H1 (cell line): ENCODE measurements at regions not wholly inside any gene's neighbourhood (a gene's known extent, or its start where the extent isn't known, plus 50 kb on each side); places are given as distances from the start of the nearest gene placed in this dataset.

ENCODE experiments used
- CTCF ChIA-PET: fragments of 300-600 bp; sonication (Branson Sonifier 250); formaldehyde crosslinking; loops from one replicate; lab custom pipeline; 2021; ENCODE audit not compliant: partially characterized antibody; lab: Charles Lee
- POLR2A ChIA-PET: fragments of 300-600 bp; sonication (Branson Sonifier 250); formaldehyde crosslinking; loops from one replicate; lab custom pipeline; 2021; ENCODE audit warnings: inconsistent platforms; ENCODE audit not compliant: partially characterized antibody; lab: Charles Lee
- DNase-seq, 2 experiments: peaks; one replicate each; pipeline versions ENCODE4 v3.0.0 to v3.0.0-alpha.2; 2010 to 2022; ENCODE audit warnings: low spot score in 2 of 2, low read depth in 1 of 2, mixed read lengths in 1 of 2
- FAIRE-seq: peaks from 2 replicates; lab custom pipeline; 2011; peaks lifted over from hg19 to GRCh38; lab: Jason Lieb, UNC
- H2AFZ ChIP-seq: 2 replicates; pipeline ENCODE4 v1.8.1; 2012; ENCODE audit warnings: low read length, inconsistent platforms
- H2AK5ac ChIP-seq: 2 replicates; pipeline ENCODE4 v1.6.1; 2013; ENCODE audit warnings: low read depth, low read length
- H2BK120ac ChIP-seq: replicated peaks from 2 replicates; pipeline ENCODE3; 2013; ENCODE audit warnings: low read depth, low read length, inconsistent platforms
- H2BK12ac ChIP-seq: 2 replicates; pipeline ENCODE4 v1.6.1; 2013; ENCODE audit warnings: low read depth, low read length
- H2BK15ac ChIP-seq: 2 replicates; pipeline ENCODE4 v1.6.1; 2013; ENCODE audit warnings: low read length
- H2BK20ac ChIP-seq: 2 replicates; pipeline ENCODE4 v1.6.1; 2013; ENCODE audit warnings: low read length
- H2BK5ac ChIP-seq: 2 replicates; pipeline ENCODE4 v1.6.1; 2013; ENCODE audit warnings: low read depth, low read length
- H3K14ac ChIP-seq: 2 replicates; pipeline ENCODE4 v1.6.1; 2013; ENCODE audit warnings: inconsistent platforms; ENCODE audit not compliant: insufficient read length
- H3K18ac ChIP-seq: 2 replicates; pipeline ENCODE4 v1.6.1; 2013; ENCODE audit warnings: low read length; ENCODE audit errors: extremely low read depth
- H3K23ac ChIP-seq: 2 replicates; pipeline ENCODE4 v1.6.1; 2013; ENCODE audit warnings: inconsistent platforms; ENCODE audit not compliant: insufficient read length
- H3K23me2 ChIP-seq: 2 replicates; pipeline ENCODE4 v1.6.1; 2013; ENCODE audit warnings: low read depth, low read length
- H3K27ac ChIP-seq: 2 replicates; pipeline ENCODE4 v1.6.1; 2011; ENCODE audit warnings: low read depth, low read length, inconsistent platforms
- H3K27me3 ChIP-seq, 4 experiments: replicated peaks in 1 of 4; 1 replicate in 1 of 4; 2 replicates in 3 of 4; pipeline versions ENCODE4 v1.6.1 to v1.8.1; 2011 to 2013; ENCODE audit warnings: low read length in 3 of 4, mild to moderate bottlenecking in 3 of 4, inconsistent platforms in 2 of 4, mixed read lengths in 2 of 4, moderate library complexity in 1 of 4; ENCODE audit not compliant: control insufficient read depth in 3 of 4, insufficient read depth in 3 of 4; ENCODE audit errors: extremely low read depth in 1 of 4
- H3K36me3 ChIP-seq, 4 experiments: 2 replicates each; pipeline versions ENCODE4 v1.6.1 to v1.8.1; 2011 to 2013; ENCODE audit warnings: mild to moderate bottlenecking in 4 of 4, low read length in 3 of 4, moderate library complexity in 2 of 4, control low read depth in 1 of 4, inconsistent platforms in 1 of 4; ENCODE audit not compliant: insufficient read depth in 4 of 4, control insufficient read depth in 2 of 4
- H3K4ac ChIP-seq: replicated peaks from 2 replicates; pipeline ENCODE3; 2013; ENCODE audit warnings: low read length, low read depth, mixed read lengths, inconsistent platforms; ENCODE audit not compliant: insufficient read length
- H3K4me1 ChIP-seq, 4 experiments: replicated peaks in 1 of 4; 1 replicate in 1 of 4; 2 replicates in 3 of 4; pipeline versions ENCODE4 v1.6.1 to v1.8.1; 2011 to 2013; ENCODE audit warnings: low read length in 3 of 4, inconsistent platforms in 2 of 4, mixed read lengths in 1 of 4; ENCODE audit not compliant: insufficient read depth in 4 of 4, control insufficient read depth in 3 of 4
- H3K4me2 ChIP-seq, 2 experiments: 2 replicates each; pipeline versions ENCODE4 v1.6.1 to v1.8.1; 2011 to 2013; ENCODE audit warnings: low read depth in 2 of 2, low read length in 2 of 2, control low read depth in 1 of 2, inconsistent platforms in 1 of 2, mild to moderate bottlenecking in 1 of 2; ENCODE audit not compliant: insufficient read depth in 1 of 2
- H3K4me3 ChIP-seq, 4 experiments: fragments of 200-600, 300-600 bp in 1 of 4; sonication (generic), shearing (Covaris generic), sonication (Bioruptor Twin) in 1 of 4; 2 replicates each; pipeline versions ENCODE4 v1.5.1 to v1.8.1; 2011 to 2016; ENCODE audit warnings: low read length in 4 of 4, low read depth in 3 of 4, control low read depth in 2 of 4, inconsistent platforms in 2 of 4, mild to moderate bottlenecking in 2 of 4, mixed read lengths in 1 of 4, moderate library complexity in 1 of 4; ENCODE audit not compliant: insufficient read depth in 2 of 4; ENCODE audit errors: extremely low read depth in 1 of 4
- H3K56ac ChIP-seq: replicated peaks from 2 replicates; pipeline ENCODE3; 2013; ENCODE audit warnings: low read depth, mild to moderate bottlenecking, mixed read lengths, low read length, inconsistent platforms; ENCODE audit not compliant: insufficient read length
- H3K79me1 ChIP-seq: 2 replicates; pipeline ENCODE4 v1.6.1; 2013; ENCODE audit warnings: low read depth, low read length, control low read depth
- H3K79me2 ChIP-seq, 2 experiments: 2 replicates each; pipeline versions ENCODE4 v1.6.1 to v1.8.1; 2012 to 2013; ENCODE audit warnings: low read length in 2 of 2, mild to moderate bottlenecking in 2 of 2, inconsistent platforms in 1 of 2; ENCODE audit not compliant: insufficient read depth in 2 of 2, control insufficient read depth in 1 of 2
- H3K9ac ChIP-seq, 4 experiments: replicated peaks in 1 of 4; 1 replicate in 1 of 4; 2 replicates in 3 of 4; pipeline versions ENCODE4 v1.6.1 to v1.8.1; 2011 to 2013; ENCODE audit warnings: low read depth in 3 of 4, low read length in 3 of 4, control low read depth in 2 of 4, mild to moderate bottlenecking in 2 of 4, moderate library complexity in 2 of 4, inconsistent platforms in 1 of 4; ENCODE audit errors: extremely low read depth in 1 of 4
- H3K9me3 ChIP-seq, 2 experiments: 2 replicates each; pipeline versions ENCODE4 v1.6.1 to v1.8.1; 2012 to 2013; ENCODE audit warnings: mild to moderate bottlenecking in 2 of 2, moderate library complexity in 2 of 2, control low read depth in 1 of 2, inconsistent platforms in 1 of 2, low read depth in 1 of 2, low read length in 1 of 2, mixed read lengths in 1 of 2; ENCODE audit not compliant: insufficient read depth in 2 of 2
- H4K20me1 ChIP-seq, 2 experiments: replicated peaks in 1 of 2; 2 replicates each; pipeline versions ENCODE3 to v1.8.1; 2011 to 2013; ENCODE audit warnings: inconsistent platforms in 2 of 2, low read length in 2 of 2, mild to moderate bottlenecking in 1 of 2; ENCODE audit not compliant: insufficient read depth in 2 of 2, control insufficient read depth in 1 of 2
- H4K5ac ChIP-seq: 2 replicates; pipeline ENCODE4 v1.6.1; 2013; ENCODE audit warnings: low read length, low read depth, mixed read lengths, inconsistent platforms; ENCODE audit not compliant: insufficient read length
- H4K8ac ChIP-seq: 2 replicates; pipeline ENCODE4 v1.8.0; 2013; ENCODE audit warnings: mild to moderate bottlenecking, moderate library complexity, low read length, inconsistent platforms; ENCODE audit not compliant: insufficient read depth; ENCODE audit errors: extremely low read depth
- H4K91ac ChIP-seq: replicated peaks from 2 replicates; pipeline ENCODE3; 2013; ENCODE audit warnings: low read length, mixed read lengths, inconsistent platforms; ENCODE audit not compliant: insufficient read length
- BACH1 ChIP-seq: IDR thresholded peaks from 2 replicates; pipeline ENCODE4 v1.6.1; 2012; ENCODE audit warnings: low read length, improper control_type of control experiment
- EZH2 ChIP-seq: fragments of 200-600 bp; sonication (generic); IDR thresholded peaks from 2 replicates; pipeline ENCODE4 v1.7.1; 2012; ENCODE audit warnings: low read depth, mild to moderate bottlenecking, moderate library complexity, low read length, inconsistent platforms; ENCODE audit not compliant: severe bottlenecking
- TAF1 ChIP-seq: IDR thresholded peaks from 2 replicates; pipeline ENCODE4 v1.6.1; 2011; ENCODE audit warnings: mild to moderate bottlenecking, low read depth, low read length
- WGBS, 2 experiments: shearing (Covaris generic) in 1 of 2; methylation state at CpG; one replicate each; pipeline versions ENCODE4 v1.1.6 to v1.1.7; 2013 to 2015; ENCODE audit warnings: low lambda C conversion rate in 2 of 2, mixed read lengths in 2 of 2, inconsistent platforms in 1 of 2, low coverage in 1 of 2, missing lambda C conversion rate in 1 of 2; ENCODE audit not compliant: insufficient replicate concordance in 2 of 2, insufficient coverage in 1 of 2, insufficient read length in 1 of 2; ENCODE audit errors: extremely low coverage in 1 of 2, missing lambda C conversion rate in 1 of 2; 5-methylcytosine and 5-hydroxymethylcytosine counted together

DNA sequence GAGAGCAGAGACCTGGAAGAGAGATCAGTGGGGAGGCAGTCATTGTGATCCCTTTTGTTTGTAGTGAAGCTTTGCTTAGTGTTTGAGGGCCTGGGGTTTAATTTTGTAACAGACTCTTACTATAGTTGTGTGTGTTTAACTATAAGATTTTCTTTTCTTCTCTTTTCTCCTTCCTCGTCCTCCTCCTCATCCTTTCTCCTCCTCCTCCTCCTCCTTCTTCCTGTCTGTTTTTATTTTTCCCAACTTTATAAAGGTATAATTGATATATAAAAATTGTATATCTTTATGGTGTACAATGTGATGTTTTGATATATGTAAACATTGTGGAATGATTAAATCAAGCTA is 71.2 kb upstream of the MACF1 start:
- whole genome bisulfite sequencing, 2 experiments, result 63% methylated on average over 1 of the region's 1 CpG; no CpG with 5 or more reads in 1 of the 2 experiments
- Histone ChIP-seq H3K79me2 (peaks cover 3 to 80% of the 10 kb centered on the region in 2 experiments; a peak in 3 of 4 replicates), H3K27ac (0 out of 2 replicates have a peak overlapping the region, but pooled peaks have one; percentile 7), H3K9ac (no peak overlapping the region), H3K23ac (no peak overlapping the region), H3K4ac (no peak overlapping the region), H3K36me3 (no peaks in the 10 kb centered on the region), H2BK5ac (peak overlapping the region; percentile 95; the same call in 1 of the 2 replicates), H3K14ac (no peak overlapping the region), H4K5ac (no peak overlapping the region), H4K20me1 (peaks cover 0 to 4% of the 10 kb centered on the region in 2 experiments), H3K27me3 (no peaks in the 10 kb centered on the region), H3K4me3 (peak overlapping the region in 1 of 4 experiments; percentile 7; a peak in 1 of 8 replicates), H2AFZ (no peak overlapping the region), H2BK12ac (peak overlapping the region; percentile 98; the same call in 1 of the 2 replicates), H4K91ac (no peak overlapping the region), H3K56ac (no peak overlapping the region), H3K18ac (no peak overlapping the region), H3K23me2 (no peaks in the 10 kb centered on the region; the same call in 1 of the 2 replicates), H2AK5ac (no peak overlapping the region), H4K8ac (no peak overlapping the region), H3K4me2 (peak overlapping the region; percentile 42 to 53; a peak in 2 of 4 replicates), H2BK120ac (no peak overlapping the region), H3K4me1 (peaks cover 6 to 33% (median 21%) of the 10 kb centered on the region in 4 experiments), H3K79me1 (peaks cover 5% of the 10 kb centered on the region), H2BK15ac (no peak overlapping the region), H3K9me3 (no peaks in the 10 kb centered on the region), H2BK20ac (no peak overlapping the region)
- ChIA-PET CTCF (interaction anchor here (0.8 to 10.6 kb wide), 28 partner anchors 9 to 186 kb away, joined by 3 to 195 read pairs (median 5); partner anchors contain the start of gene MACF1), POLR2A (interaction anchor here (0.8 to 4.9 kb wide), 16 partner anchors 9 to 58 kb away, joined by 3 to 58 read pairs (median 10); no protein-coding TSS in a partner anchor)
- TF ChIP-seq EZH2 (no peak), BACH1 (no peak), TAF1 (peak; percentile 62; the same call in 1 of the 2 replicates)
- no peak for DNase-seq
- no peak for FAIRE-seq
